ENCODE measurements at regions not wholly inside any gene's neighbourhood (a gene's known extent, or its start where the extent isn't known, plus 50 kb on each side); places are given as distances from the start of the nearest gene placed in this dataset.

- peaks cover 5% of the 10 kb centered on the region for H3K27me3 ChIP-seq (ENCODE audit: control insufficient read depth, insufficient read depth, low read length)
- H3K9me3 ChIP-seq (replicated peaks; ENCODE audit: control insufficient read depth, low read depth, low read length) = peaks cover 19% of the 10 kb centered on the region
- no peaks in the 10 kb centered on the region for H3K36me3 ChIP-seq (ENCODE audit: control insufficient read depth, insufficient read depth, low read length)
- no peak overlapping the region for H3K27ac ChIP-seq (ENCODE audit: low read length)
- DNase-seq = no peak
- WGBS (ENCODE audit: insufficient coverage) = 80% methylated on average over 2 of the region's 3 CpGs
- no peaks in the 10 kb centered on the region for H3K4me1 ChIP-seq (ENCODE audit: control insufficient read depth, insufficient read depth, low read length)
- H3K4me3 ChIP-seq (ENCODE audit: low read length) = no peak overlapping the region
These were observed 77.1 kb upstream of the PRR23E start for GRCh38 chr3:127115691-127116351.

- peaks cover 13% of the 10 kb centered on the region for H3K27me3 ChIP-seq (ENCODE audit: control insufficient read depth, insufficient read depth, low read length)
- WGBS (ENCODE audit: insufficient coverage) = 90% methylated on average over 3 of the region's 3 CpGs
- no peaks in the 10 kb centered on the region for H3K9me3 ChIP-seq (replicated peaks; ENCODE audit: control insufficient read depth, low read depth, low read length)
- no peaks in the 10 kb centered on the region for H3K36me3 ChIP-seq (ENCODE audit: control insufficient read depth, insufficient read depth, low read length)
- no peak overlapping the region for H3K27ac ChIP-seq (ENCODE audit: low read length)
- no peaks in the 10 kb centered on the region for H3K4me1 ChIP-seq (ENCODE audit: control insufficient read depth, insufficient read depth, low read length)
- DNase-seq = no peak
- H3K4me3 ChIP-seq (ENCODE audit: low read length) = no peak overlapping the region
These were observed 74.6 kb upstream of the PRR23E start for GRCh38 chr3:127118366-127118765.

- Histone ChIP-seq H3K27me3 (ENCODE audit: control insufficient read depth, insufficient read depth, low read length) (peaks cover 14% of the 10 kb centered on the region), H3K4me3 (ENCODE audit: low read length) (no peak overlapping the region), H3K9me3 (replicated peaks; ENCODE audit: control insufficient read depth, low read depth, low read length) (no peaks in the 10 kb centered on the region), H3K36me3 (ENCODE audit: control insufficient read depth, insufficient read depth, low read length) (no peaks in the 10 kb centered on the region), H3K27ac (ENCODE audit: low read length) (no peak overlapping the region), H3K4me1 (ENCODE audit: control insufficient read depth, insufficient read depth, low read length) (no peaks in the 10 kb centered on the region)
- no peak for DNase-seq
- 65% methylated on average over 3 of the region's 5 CpGs for WGBS (ENCODE audit: insufficient coverage)
These were observed 73.1 kb upstream of the PRR23E start for GRCh38 chr3:127119693-127120464.

- no peaks in the 10 kb centered on the region for H3K4me1 ChIP-seq (ENCODE audit: control insufficient read depth, insufficient read depth, low read length)
- H3K27ac ChIP-seq (ENCODE audit: low read length) = no peak overlapping the region
- H3K27me3 ChIP-seq (ENCODE audit: control insufficient read depth, insufficient read depth, low read length) = peaks cover 17% of the 10 kb centered on the region
- 80% methylated on average over 7 of the region's 13 CpGs for WGBS (ENCODE audit: insufficient coverage)
- no peaks in the 10 kb centered on the region for H3K9me3 ChIP-seq (replicated peaks; ENCODE audit: control insufficient read depth, low read depth, low read length)
- no peak for DNase-seq
- H3K4me3 ChIP-seq (ENCODE audit: low read length) = no peak overlapping the region
- no peaks in the 10 kb centered on the region for H3K36me3 ChIP-seq (ENCODE audit: control insufficient read depth, insufficient read depth, low read length)
These were observed 71.9 kb upstream of the PRR23E start for GRCh38 chr3:127120851-127121647.

- Histone ChIP-seq H3K27me3 (ENCODE audit: control insufficient read depth, insufficient read depth, low read length) (peaks cover 22% of the 10 kb centered on the region), H3K36me3 (ENCODE audit: control insufficient read depth, insufficient read depth, low read length) (no peaks in the 10 kb centered on the region), H3K9me3 (replicated peaks; ENCODE audit: control insufficient read depth, low read depth, low read length) (no peaks in the 10 kb centered on the region), H3K4me1 (ENCODE audit: control insufficient read depth, insufficient read depth, low read length) (no peaks in the 10 kb centered on the region), H3K27ac (ENCODE audit: low read length) (no peak overlapping the region), H3K4me3 (ENCODE audit: low read length) (no peak overlapping the region)
- no peak for DNase-seq
- no CpG with 5 or more reads among the region's 1 CpG for WGBS (ENCODE audit: insufficient coverage)
These were observed 71.0 kb upstream of the PRR23E start for GRCh38 chr3:127121885-127122284.

- H3K4me3 ChIP-seq (ENCODE audit: low read length) = no peak overlapping the region
- WGBS (ENCODE audit: insufficient coverage) = 90% methylated on average over 2 of the region's 2 CpGs
- H3K27me3 ChIP-seq (ENCODE audit: control insufficient read depth, insufficient read depth, low read length) = peaks cover 27% of the 10 kb centered on the region
- no peak overlapping the region for H3K27ac ChIP-seq (ENCODE audit: low read length)
- no peaks in the 10 kb centered on the region for H3K36me3 ChIP-seq (ENCODE audit: control insufficient read depth, insufficient read depth, low read length)
- no peaks in the 10 kb centered on the region for H3K4me1 ChIP-seq (ENCODE audit: control insufficient read depth, insufficient read depth, low read length)
- no peak for DNase-seq
- no peaks in the 10 kb centered on the region for H3K9me3 ChIP-seq (replicated peaks; ENCODE audit: control insufficient read depth, low read depth, low read length)
These were observed 69.4 kb upstream of the PRR23E start for GRCh38 chr3:127123533-127123932.

GRCh38 chr3:127124120-127124519 is 68.8 kb upstream of the PRR23E start:
- WGBS (ENCODE audit: insufficient coverage) = 83% methylated on average over 1 of the region's 4 CpGs
- no peaks in the 10 kb centered on the region for H3K4me1 ChIP-seq (ENCODE audit: control insufficient read depth, insufficient read depth, low read length)
- peak; percentile 18 for DNase-seq
- no peak overlapping the region for H3K4me3 ChIP-seq (ENCODE audit: low read length)
- peaks cover 27% of the 10 kb centered on the region for H3K27me3 ChIP-seq (ENCODE audit: control insufficient read depth, insufficient read depth, low read length)
- H3K9me3 ChIP-seq (replicated peaks; ENCODE audit: control insufficient read depth, low read depth, low read length) = no peaks in the 10 kb centered on the region
- H3K36me3 ChIP-seq (ENCODE audit: control insufficient read depth, insufficient read depth, low read length) = no peaks in the 10 kb centered on the region
- no peak overlapping the region for H3K27ac ChIP-seq (ENCODE audit: low read length)

GRCh38 chr3:127131424-127132170 is 61.3 kb upstream of the PRR23E start:
- H3K27ac ChIP-seq (ENCODE audit: low read length) = no peak overlapping the region
- peaks cover 19% of the 10 kb centered on the region for H3K4me1 ChIP-seq (ENCODE audit: control insufficient read depth, insufficient read depth, low read length)
- no peaks in the 10 kb centered on the region for H3K36me3 ChIP-seq (ENCODE audit: control insufficient read depth, insufficient read depth, low read length)
- H3K9me3 ChIP-seq (replicated peaks; ENCODE audit: control insufficient read depth, low read depth, low read length) = no peaks in the 10 kb centered on the region
- DNase-seq = no peak
- H3K4me3 ChIP-seq (ENCODE audit: low read length) = no peak overlapping the region
- peaks cover 60% of the 10 kb centered on the region for H3K27me3 ChIP-seq (ENCODE audit: control insufficient read depth, insufficient read depth, low read length)
- WGBS (ENCODE audit: insufficient coverage) = 78% methylated on average over 5 of the region's 10 CpGs

- WGBS (ENCODE audit: insufficient coverage) = 45% methylated on average over 4 of the region's 5 CpGs
- Histone ChIP-seq H3K4me1 (ENCODE audit: control insufficient read depth, insufficient read depth, low read length) (peaks cover 23% of the 10 kb centered on the region), H3K4me3 (ENCODE audit: low read length) (no peak overlapping the region), H3K9me3 (replicated peaks; ENCODE audit: control insufficient read depth, low read depth, low read length) (no peaks in the 10 kb centered on the region), H3K27ac (ENCODE audit: low read length) (no peak overlapping the region), H3K27me3 (ENCODE audit: control insufficient read depth, insufficient read depth, low read length) (peaks cover 56% of the 10 kb centered on the region), H3K36me3 (ENCODE audit: control insufficient read depth, insufficient read depth, low read length) (no peaks in the 10 kb centered on the region)
- DNase-seq = no peak
These were observed 60.1 kb upstream of the PRR23E start for GRCh38 chr3:127132876-127133275.

All from muscle of leg (tissue), 3 donors.